GM21717 (cell line): ENCODE measurements at regions not wholly inside any gene's neighbourhood (a gene's known extent, or its start where the extent isn't known, plus 50 kb on each side); places are given as distances from the start of the nearest gene placed in this dataset.
"Not testable (repeated sequence)": the region's sequence is repeated elsewhere in the genome, so short reads cannot be mapped to it uniquely, and the experiment has no call there.

Source experiments
- ATAC-seq: cut with Tn5 transposase; IDR thresholded peaks from one replicate; pipeline ENCODE4 v1.9.1; 2021; ENCODE audit warnings: mild to moderate bottlenecking, moderate library complexity; ENCODE audit not compliant: unreplicated experiment

- ATAC-seq: not testable (repeated sequence)
These were observed 61.2 kb upstream of the MINDY3 start for GRCh38 chr10:15921423-15921945.

GRCh38 chr10:15931376-15931775, 71.1 kb upstream of the MINDY3 start:
- no peak for ATAC-seq

- not testable (repeated sequence) for ATAC-seq
These were observed 79.2 kb upstream of the MINDY3 start for GRCh38 chr10:15939543-15939942.

- no peak for ATAC-seq
These were observed 83.1 kb upstream of the MINDY3 start for GRCh38 chr10:15943426-15943825.

GRCh38 chr10:15954188-15954587, 93.9 kb upstream of the MINDY3 start:
- ATAC-seq: no peak

GRCh38 chr10:15960277-15960676, 100.0 kb upstream of the MINDY3 start:
- ATAC-seq: no peak

GRCh38 chr10:15972736-15973135, 112.4 kb upstream of the MINDY3 start:
- not testable (repeated sequence) for ATAC-seq

- no peak for ATAC-seq
These were observed 125.4 kb upstream of the MINDY3 start for GRCh38 chr10:15985690-15986089.

- no peak for ATAC-seq
These were observed 130.3 kb upstream of the MINDY3 start for GRCh38 chr10:15990535-15991129.

GRCh38 chr10:15997313-15997712, 137.0 kb upstream of the MINDY3 start:
- no peak for ATAC-seq

- ATAC-seq: no peak
These were observed 141.3 kb upstream of the MINDY3 start for GRCh38 chr10:16001581-16001980.

- no peak for ATAC-seq
These were observed 149.5 kb upstream of the MINDY3 start for GRCh38 chr10:16009785-16010184.

GRCh38 chr10:16011548-16011947, 151.2 kb upstream of the MINDY3 start:
- ATAC-seq: no peak

- no peak for ATAC-seq
These were observed 154.2 kb upstream of the MINDY3 start for GRCh38 chr10:16014469-16014868.

GRCh38 chr10:16016688-16017087, 156.4 kb upstream of the MINDY3 start:
- ATAC-seq: no peak

GRCh38 chr10:16020836-16021235, 160.5 kb upstream of the MINDY3 start:
- ATAC-seq: no peak

- ATAC-seq: not testable (repeated sequence)
These were observed 166.5 kb upstream of the MINDY3 start for GRCh38 chr10:16026832-16027231.

GRCh38 chr10:16030562-16030961, 170.3 kb upstream of the MINDY3 start:
- no peak for ATAC-seq

- ATAC-seq: no peak
These were observed 188.7 kb upstream of the MINDY3 start for GRCh38 chr10:16049050-16049449.

- ATAC-seq: no peak
These were observed 189.5 kb upstream of the MINDY3 start for GRCh38 chr10:16049782-16050181.

GRCh38 chr10:16063350-16063749, 203.0 kb upstream of the MINDY3 start:
- ATAC-seq: no peak

GRCh38 chr10:16083551-16083950, 223.2 kb upstream of the MINDY3 start:
- not testable (repeated sequence) for ATAC-seq

- ATAC-seq: no peak
These were observed 244.8 kb upstream of the MINDY3 start for GRCh38 chr10:16105082-16105481.
